Motor neuron (in vitro differentiated cells): ENCODE measurements at regions not wholly inside any gene's neighbourhood (a gene's known extent, or its start where the extent isn't known, plus 50 kb on each side); places are given as distances from the start of the nearest gene placed in this dataset.

Experiments
- ATAC-seq, 8 experiments: fragments of 200-7000 bp; cut with Tn5 transposase; replicated peaks in 6 of 8; 2 replicates each; pipeline ENCODE4 v1.8.0; 2021; ENCODE audit warnings: mild to moderate bottlenecking in 8 of 8, moderate library complexity in 8 of 8
- H3K27ac ChIP-seq, 2 donors: fragments of 250-450 bp; sonication (Bioruptor Pico); 2 replicates each; pipeline ENCODE4 v1.9.0; 2021; ENCODE audit warnings: antibody characterized with exemption in 2 of 2, mild to moderate bottlenecking in 2 of 2, moderate library complexity in 1 of 2
- H3K4me1 ChIP-seq, 2 donors: fragments of 250-450 bp; sonication (Bioruptor Pico); replicated peaks in 1 of 2; 2 replicates each; pipeline ENCODE4 v1.6.1; 2021; ENCODE audit warnings: antibody characterized with exemption in 2 of 2, mild to moderate bottlenecking in 2 of 2, moderate library complexity in 1 of 2
- H3K4me3 ChIP-seq, 5 donors: fragments of 250-450 bp; sonication (Bioruptor Pico); 2 replicates each; pipeline ENCODE4 v1.9.0; 2021; ENCODE audit warnings: antibody characterized with exemption in 5 of 5, mild to moderate bottlenecking in 5 of 5, moderate library complexity in 4 of 5
- WGBS, 10 experiments: fragments of 450-650 bp; shearing (Covaris generic); methylation state at CpG; one replicate each; pipeline ENCODE4 v1.0.0; 2022; 5-methylcytosine and 5-hydroxymethylcytosine counted together
- in situ Hi-C, 9 experiments: fragments of 400-800 bp; cut with MboI; loops; one replicate each; pipeline ENCODE4 v1.15.0; 2021; ENCODE audit warnings: low sequenced_read_pairs in 9 of 9, low pct_unique_long_range_greater_than_20kb in 2 of 9; ENCODE audit not compliant: unreplicated experiment in 9 of 9

DNA sequence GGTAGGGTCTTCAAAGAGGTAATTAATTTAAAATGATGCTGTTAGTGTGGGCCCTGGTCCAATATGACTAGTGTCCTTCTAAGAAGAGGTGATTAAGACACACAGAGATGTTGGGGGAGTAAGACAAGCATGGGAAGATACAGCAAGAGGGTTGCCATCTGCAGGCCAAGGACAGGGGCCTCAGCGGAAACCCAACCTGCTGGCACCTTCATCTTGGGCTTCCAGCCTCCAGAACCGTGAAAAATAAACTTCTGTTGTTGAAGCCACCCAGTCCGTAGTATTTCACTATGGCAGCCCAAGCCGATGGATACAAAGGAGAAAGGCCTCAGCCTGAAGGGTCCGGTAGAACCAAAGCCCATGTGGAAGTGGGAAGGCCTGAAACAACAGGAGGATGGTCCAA lies 161.7 kb upstream of the UBE2E1 start:
- 87 to 100% (median 98%) methylated on average over 1 to 5 of the region's 5 CpGs; no CpG with 5 or more reads in 6 of the 10 experiments for WGBS, 10 experiments
- peaks cover 15% of the 10 kb centered on the region in 2 donors for H3K4me1 ChIP-seq
- no peak for ATAC-seq
- no peak overlapping the region for H3K4me3 ChIP-seq
- H3K27ac ChIP-seq: no peak overlapping the region
- in situ Hi-C loops: no loop called here

DNA sequence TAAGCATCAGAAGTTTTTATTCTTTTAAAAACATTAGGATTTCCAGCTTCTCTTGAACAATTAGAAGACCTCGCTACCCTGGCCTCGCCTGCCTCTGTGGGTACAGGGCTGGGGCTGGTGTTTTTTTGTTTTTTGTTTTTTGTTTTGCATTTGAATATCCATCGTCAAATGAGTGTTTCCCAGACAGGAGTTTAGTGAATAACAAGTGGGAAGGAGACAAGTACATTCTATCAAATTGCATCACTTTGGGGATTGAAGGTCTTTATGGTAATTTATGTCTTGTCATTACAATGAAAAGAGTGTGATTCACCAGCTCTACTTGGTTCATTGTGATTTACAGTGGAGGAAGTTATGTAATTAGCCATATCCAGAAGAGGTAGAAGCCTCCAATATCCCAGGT lies 161.1 kb upstream of the UBE2E1 start:
- no peak overlapping the region for H3K4me3 ChIP-seq
- H3K4me1 ChIP-seq: peaks cover 15 to 19% of the 10 kb centered on the region in 2 donors
- H3K27ac ChIP-seq: no peak overlapping the region
- in situ Hi-C loops: no loop called here
- WGBS, 10 experiments: 38 to 100% (median 63%) methylated on average over 1 to 3 of the region's 3 CpGs; no CpG with 5 or more reads in 1 of the 10 experiments
- ATAC-seq: peak in 6 of 8 experiments; percentile 50 to 88 (median 79)

DNA sequence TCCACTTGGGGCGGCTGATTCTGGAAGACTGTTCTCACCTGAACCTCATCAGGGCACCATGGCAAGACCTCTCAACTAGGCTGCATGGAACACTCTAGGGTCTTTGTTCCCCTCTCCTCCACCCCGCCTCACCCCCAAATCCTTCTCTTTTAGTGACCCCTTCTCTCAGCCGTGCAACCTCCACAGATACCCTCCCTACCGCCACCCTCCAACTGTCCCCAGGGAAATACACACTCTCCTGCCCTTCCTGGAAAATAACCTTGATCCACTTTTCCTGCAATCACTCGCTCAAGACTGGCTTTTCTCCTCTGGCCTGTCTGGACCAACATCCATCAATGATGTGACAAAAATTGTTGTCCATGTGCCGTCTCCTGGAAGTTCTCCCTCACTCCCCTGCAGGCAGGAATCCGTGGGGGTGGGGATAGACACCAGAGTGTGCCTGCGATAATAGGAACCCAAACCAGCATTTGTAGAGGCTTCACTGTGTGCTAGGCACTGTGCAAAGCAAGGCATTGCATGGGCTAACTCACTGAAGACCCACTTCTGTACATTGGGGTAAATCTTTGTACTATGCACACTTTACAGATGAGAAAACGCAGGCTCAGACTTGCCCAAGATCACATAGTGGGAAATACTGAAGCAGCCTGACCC lies 160.1 kb upstream of the UBE2E1 start:
- ATAC-seq: peak in 3 of 8 experiments; percentile 2 to 48 (median 39)
- H3K4me3 ChIP-seq: no peak overlapping the region
- H3K27ac ChIP-seq: no peak overlapping the region
- 60 to 100% (median 90%) methylated on average over 1 to 6 of the region's 9 CpGs; no CpG with 5 or more reads in 3 of the 10 experiments for WGBS, 10 experiments
- peaks cover 17 to 19% of the 10 kb centered on the region in 2 donors for H3K4me1 ChIP-seq
- in situ Hi-C loops: no loop called here

DNA sequence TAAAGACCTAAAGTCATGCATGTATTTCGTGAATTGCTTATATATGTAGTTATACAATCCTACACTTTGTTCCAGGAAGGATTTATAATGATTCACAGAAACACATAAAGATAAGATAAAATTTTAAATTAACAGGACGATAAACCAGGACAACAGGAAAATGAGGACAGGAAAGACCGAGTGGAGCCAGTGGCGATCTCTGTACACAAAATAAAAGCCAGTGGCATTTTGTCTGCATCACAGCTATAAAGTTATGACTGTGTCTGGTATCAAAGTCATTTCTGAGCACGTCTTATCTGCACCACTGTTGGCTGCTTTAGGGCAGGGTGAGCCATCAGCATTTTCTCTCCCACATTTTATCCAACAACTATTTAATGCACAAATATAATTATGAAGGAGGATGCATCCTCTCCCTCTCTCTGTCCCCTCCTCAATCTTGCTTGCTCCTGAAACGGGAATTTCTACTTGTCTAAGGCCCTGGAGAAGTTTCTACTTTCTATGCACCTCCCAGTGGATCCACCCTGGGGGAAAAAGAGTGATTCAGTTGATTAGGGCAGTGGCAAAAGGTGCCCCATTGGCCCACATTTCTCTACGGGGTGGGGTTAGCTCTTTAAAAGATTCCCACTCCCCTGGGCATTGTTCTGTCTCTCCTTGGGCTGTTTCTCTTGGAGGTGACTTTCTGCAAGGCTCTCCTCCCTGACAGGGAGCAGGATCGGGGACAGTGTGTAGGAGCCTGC lies 159.4 kb upstream of the UBE2E1 start:
- Histone ChIP-seq H3K27ac (no peak overlapping the region), H3K4me3 (no peak overlapping the region), H3K4me1 (peaks cover 17 to 19% of the 10 kb centered on the region in 2 donors)
- in situ Hi-C loops: no loop called here
- no peak for ATAC-seq
- WGBS, 10 experiments: 45 to 100% (median 77%) methylated on average over 1 to 8 of the region's 8 CpGs

DNA sequence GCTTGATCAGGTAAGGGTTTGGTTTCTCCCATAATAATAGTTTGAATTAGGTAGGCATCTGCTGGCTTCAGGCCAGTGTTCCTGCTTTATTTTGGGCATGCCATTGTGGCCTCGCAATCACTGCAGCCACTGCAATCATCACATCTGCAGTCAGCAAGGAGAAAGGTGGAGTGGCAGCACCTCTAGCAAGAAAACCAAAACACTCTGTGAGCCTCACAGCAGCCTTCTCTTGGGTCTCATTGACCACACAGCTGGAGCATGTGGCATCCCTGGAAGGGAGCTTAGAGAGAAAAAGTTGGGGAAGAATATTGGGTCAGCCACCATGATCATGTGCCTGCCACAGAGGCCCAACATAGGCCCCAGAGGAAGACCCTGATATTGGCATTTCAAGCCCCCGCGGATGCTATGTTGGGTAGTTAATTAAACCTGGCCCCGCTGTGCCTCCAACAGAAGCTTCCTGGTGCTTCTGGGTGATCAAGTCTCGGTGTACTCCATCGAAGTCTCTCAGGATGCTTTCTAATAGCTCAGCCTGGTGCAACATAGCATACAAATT lies 158.0 kb upstream of the UBE2E1 start:
- Histone ChIP-seq H3K4me1 (peaks cover 17 to 19% of the 10 kb centered on the region in 2 donors), H3K27ac (no peak overlapping the region), H3K4me3 (no peak overlapping the region)
- in situ Hi-C loops: no loop called here
- WGBS, 10 experiments: 79 to 100% (median 97%) methylated on average over 1 to 5 of the region's 6 CpGs; no CpG with 5 or more reads in 3 of the 10 experiments
- ATAC-seq: no peak

DNA sequence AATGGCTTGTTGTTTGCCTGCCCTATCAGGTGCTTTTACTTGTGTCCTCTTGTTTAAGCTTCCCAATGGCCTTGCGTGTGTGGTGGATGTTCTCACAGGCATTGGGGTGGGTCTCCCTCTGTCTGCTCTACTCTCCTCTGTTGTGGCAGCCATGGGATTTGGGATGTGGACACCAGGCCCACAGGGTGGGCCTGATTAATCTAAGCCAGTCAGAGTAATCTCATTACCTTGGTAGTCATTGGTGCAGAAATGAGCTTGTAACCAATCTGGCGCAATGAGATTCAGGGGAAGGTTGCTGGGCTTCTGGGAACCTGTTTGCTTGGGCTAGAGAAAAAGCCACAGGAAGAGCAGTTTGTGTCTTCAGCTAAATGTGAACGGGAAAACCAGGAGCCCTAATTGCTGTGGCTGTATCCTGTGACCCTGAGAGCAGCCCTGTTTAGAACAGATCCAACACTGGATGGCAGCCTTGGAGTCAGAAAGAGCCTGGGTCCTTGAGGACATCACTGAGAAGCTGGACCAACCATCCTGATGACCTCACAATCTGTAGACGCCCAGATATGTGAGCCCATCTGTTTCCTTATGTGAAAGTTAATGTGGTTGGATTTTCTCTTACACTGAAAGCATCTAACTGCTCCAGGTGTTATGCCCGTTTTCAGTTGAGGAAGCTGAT lies 157.3 kb upstream of the UBE2E1 start:
- peaks cover 17 to 19% of the 10 kb centered on the region in 2 donors for H3K4me1 ChIP-seq
- no peak overlapping the region for H3K4me3 ChIP-seq
- H3K27ac ChIP-seq: no peak overlapping the region
- 50 to 100% (median 85%) methylated on average over 1 to 5 of the region's 5 CpGs; no CpG with 5 or more reads in 2 of the 10 experiments for WGBS, 10 experiments
- in situ Hi-C loops: no loop called here
- peak in 4 of 8 experiments; percentile 31 to 65 (median 58) for ATAC-seq

DNA sequence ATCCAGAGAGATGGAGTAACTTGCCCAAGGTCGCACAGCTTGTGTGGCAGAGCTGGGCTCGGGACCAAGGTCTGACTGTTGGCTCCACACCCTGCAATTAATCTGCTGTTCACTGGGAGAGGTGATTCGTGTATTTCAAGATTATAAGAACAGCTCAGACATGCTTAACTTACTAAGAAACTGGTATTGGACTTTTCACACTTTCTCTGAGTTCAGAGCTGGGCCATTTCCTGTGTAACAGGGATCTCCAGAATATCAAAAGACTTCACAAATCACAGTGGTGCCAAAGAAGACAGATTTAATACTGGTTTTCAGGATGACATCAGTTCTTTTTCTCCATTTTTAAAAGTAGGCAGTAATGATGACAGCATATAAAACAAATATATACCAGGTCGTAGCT lies 156.8 kb upstream of the UBE2E1 start:
- in situ Hi-C loops: no loop called here
- ATAC-seq: peak in 2 of 8 experiments; percentile 18 to 39
- Histone ChIP-seq H3K4me3 (no peak overlapping the region), H3K4me1 (peaks cover 17 to 19% of the 10 kb centered on the region in 2 donors), H3K27ac (no peak overlapping the region)
- 6 to 100% (median 60%) methylated on average over 1 to 3 of the region's 4 CpGs; no CpG with 5 or more reads in 1 of the 10 experiments for WGBS, 10 experiments

DNA sequence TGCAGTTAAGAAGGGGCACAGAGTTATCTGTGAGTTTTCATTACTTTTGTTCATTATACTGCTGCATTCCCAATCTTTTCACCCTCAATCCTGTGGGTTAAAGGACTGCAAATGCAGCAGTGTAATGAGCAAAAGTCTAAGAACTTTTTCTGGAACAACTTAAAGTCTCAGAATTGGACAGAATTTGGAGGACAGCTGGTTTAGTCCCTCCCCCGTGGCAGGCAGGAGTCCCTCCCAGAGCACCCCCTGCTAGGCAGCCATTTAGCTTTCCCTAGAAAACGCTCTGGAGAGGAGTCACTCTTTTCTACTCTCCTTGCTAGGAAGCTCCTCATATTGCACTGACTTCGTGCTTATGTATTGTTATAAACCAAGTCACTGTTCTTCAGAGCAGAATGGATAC lies 156.3 kb upstream of the UBE2E1 start:
- in situ Hi-C loops: no loop called here
- ATAC-seq: no peak

DNA sequence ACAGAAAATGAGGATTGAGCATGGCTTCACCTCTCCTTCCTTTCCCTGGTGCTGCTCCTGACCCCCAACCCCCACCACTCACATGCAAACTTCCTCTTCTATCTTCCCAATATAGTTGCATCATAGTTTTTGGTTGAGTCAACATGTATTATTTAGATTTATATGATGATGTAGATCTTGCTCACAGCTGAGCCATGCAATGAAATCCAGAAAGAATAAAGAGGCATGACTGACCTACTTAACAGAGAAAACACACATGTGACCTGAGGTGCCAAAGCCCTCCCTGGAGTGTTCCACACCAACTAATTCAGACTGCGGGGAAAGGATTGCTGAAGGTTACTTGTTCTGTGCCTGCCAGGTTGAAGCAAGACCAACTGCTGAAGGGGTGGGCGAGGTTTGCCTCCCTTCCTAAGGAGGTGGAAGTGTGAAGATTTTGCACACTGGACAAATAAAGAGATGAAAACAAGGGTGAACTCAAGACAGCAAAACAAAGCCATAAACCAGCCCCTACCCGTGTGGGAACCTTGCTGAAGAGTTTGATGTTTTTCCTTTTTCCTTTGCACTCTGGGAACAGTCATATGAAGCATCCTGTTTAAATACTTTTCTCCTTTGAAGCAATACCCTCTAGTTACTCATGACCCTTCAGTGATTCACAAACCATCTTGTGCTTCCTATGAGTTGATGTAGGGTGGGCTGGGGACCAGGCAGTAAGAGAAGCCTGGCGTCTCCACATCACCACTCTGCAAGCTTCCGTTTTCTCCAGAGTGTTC lies 155.2 kb upstream of the UBE2E1 start:
- Histone ChIP-seq H3K27ac (no peak overlapping the region), H3K4me1 (peaks cover 7 to 8% of the 10 kb centered on the region in 2 donors)
- ATAC-seq: peak; percentile 56 to 97 (median 70)

More for the DNA sequence above, 156.3 kb upstream of the UBE2E1 start:
- peaks cover 14 to 15% of the 10 kb centered on the region in 2 donors for H3K4me1 ChIP-seq
- H3K4me3 ChIP-seq: no peak overlapping the region
- WGBS, 10 experiments: 35 to 100% (median 58%) methylated on average over 1 to 3 of the region's 3 CpGs; no CpG with 5 or more reads in 3 of the 10 experiments
- H3K27ac ChIP-seq: no peak overlapping the region

DNA sequence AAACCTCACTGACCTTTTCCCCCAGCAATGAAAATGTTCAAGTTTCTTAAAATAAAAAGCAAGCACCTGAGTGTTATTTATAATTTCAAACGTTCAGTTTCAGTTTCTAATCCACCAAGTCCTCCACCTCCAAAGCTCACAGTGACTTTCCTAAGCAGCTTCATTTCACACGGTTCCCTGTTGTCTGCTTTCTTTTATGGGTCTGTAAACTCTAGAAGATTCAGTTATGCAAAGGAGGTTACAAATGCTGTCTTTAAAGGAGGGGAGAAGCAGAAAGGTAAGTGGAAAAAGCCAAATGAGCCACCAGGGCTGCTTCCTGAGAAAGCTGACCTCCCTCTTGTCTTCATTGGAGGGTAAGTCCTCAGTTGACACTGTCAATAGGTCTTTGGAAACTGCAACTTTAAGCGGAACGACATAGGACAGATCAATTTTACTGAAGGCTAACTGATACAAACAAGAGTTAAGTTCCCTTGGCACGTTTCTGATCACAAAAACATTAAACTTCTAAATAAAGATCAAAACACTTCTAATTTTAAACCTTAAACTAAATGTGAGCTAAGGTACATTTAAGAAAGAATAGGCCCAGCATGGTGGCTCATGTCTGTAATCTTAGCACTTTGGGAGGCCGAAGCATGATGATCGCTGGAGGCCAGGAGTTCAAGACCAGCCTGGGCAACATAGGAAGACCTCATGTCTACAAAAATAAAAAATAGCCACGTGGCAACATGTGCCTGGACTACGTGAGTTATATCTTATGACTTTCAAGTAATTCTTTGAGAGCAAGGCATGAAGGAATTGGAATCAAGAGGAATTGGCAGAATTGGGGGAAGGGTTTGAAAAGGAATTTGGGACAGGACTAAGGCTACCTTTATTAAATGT lies 151.9 kb upstream of the UBE2E1 start:
- in situ Hi-C loops: no loop called here
- ATAC-seq: no peak
- H3K4me1 ChIP-seq: peaks cover 3 to 4% of the 10 kb centered on the region in 2 donors

More for the DNA sequence above, 155.2 kb upstream of the UBE2E1 start:
- H3K4me3 ChIP-seq: no peak overlapping the region
- in situ Hi-C loops: no loop called here
- 0 to 100% (median 80%) methylated on average over 1 to 4 of the region's 5 CpGs; no CpG with 5 or more reads in 1 of the 10 experiments for WGBS, 10 experiments

DNA sequence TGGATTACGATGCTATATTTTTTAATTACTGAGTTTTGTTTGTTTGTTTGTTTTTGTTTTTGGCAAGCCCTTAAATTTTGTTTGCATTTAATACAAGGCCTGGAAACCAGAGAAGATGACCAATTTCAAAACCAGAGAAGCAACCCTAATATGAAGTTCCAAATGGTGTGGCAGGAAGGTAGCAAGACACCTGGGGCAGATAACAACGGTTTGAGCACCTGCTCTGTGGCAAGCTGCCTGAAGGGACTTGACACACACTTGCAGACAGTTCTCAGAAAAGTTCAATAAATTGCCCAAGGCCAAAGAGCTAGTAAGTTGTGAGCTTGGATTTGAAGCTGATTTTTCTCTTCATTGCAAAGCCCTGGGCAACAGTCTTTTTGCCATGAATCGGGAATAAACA lies 151.2 kb upstream of the UBE2E1 start:
- H3K27ac ChIP-seq: no peak overlapping the region
- H3K4me3 ChIP-seq: no peak overlapping the region
- 75 to 97% (median 90%) methylated on average over 2 to 3 of the region's 3 CpGs; no CpG with 5 or more reads in 2 of the 10 experiments for WGBS, 10 experiments
- no peak for ATAC-seq
- peaks cover 3 to 4% of the 10 kb centered on the region in 2 donors for H3K4me1 ChIP-seq
- in situ Hi-C loops: no loop called here

More for the DNA sequence above, 151.9 kb upstream of the UBE2E1 start:
- WGBS, 10 experiments: 33 to 78% (median 56%) methylated on average over 2 to 9 of the region's 9 CpGs; no CpG with 5 or more reads in 1 of the 10 experiments
- Histone ChIP-seq H3K27ac (no peak overlapping the region), H3K4me3 (no peak overlapping the region)
